Upper lobe of left lung (tissue), 4 donors: ENCODE measurements at regions not wholly inside any gene's neighbourhood (a gene's known extent, or its start where the extent isn't known, plus 50 kb on each side); places are given as distances from the start of the nearest gene placed in this dataset.

Experiments used
- POLR2A ChIP-seq, 4 donors: fragments of 450-650 bp; IDR thresholded peaks; one replicate each; pipeline ENCODE4 v1.5.1; 2016 to 2017; ENCODE audit warnings: antibody characterized with exemption in 4 of 4, mild to moderate bottlenecking in 2 of 4
- POLR2AphosphoS5 ChIP-seq, 2 donors: sonication (generic); formaldehyde crosslinking; IDR thresholded peaks; one replicate each; pipeline ENCODE4 v1.5.1; 2017; ENCODE audit warnings: antibody characterized with exemption in 2 of 2
- TF ChIP-seq, protein P1 (sequence below), 6 experiments: fragments of 450-650 bp in 4 of 6; fragments of 200-600 bp in 2 of 6; sonication (generic) in 2 of 6; IDR thresholded peaks; one replicate each; pipeline ENCODE4 v1.5.1; 2016 to 2019; ENCODE audit warnings: antibody characterized with exemption in 6 of 6

DNA sequence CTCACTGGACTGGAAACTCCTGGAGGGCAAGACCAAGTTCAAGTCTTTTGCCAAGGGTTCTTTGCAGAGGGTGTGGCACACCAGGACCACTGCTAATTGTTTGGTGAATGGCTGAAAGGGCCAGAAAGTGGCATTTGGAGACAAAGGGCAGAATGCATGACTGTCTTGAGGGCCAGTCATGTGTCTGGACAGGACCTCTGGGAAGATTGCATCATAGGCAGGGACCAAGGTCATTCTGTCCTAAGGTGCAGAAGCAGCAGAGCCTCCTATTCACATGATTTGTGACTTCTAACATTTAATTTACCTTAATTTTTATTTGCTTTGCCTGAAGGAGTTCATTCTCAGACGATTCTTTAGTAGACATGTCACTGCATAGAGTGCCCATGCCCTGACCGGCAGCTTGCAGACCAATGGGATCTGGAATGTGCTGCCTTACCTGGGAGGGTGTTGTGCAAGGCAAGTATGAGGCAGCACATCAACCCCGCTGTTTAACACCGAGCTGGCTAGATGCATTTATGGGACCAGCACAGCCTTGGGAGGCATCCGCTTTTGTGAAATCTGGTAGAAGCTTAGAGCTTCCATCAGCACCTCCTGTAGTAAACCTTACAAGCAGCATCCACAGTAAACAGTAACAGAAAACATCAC, 62.3 kb upstream of the MAF start:
- TF ChIP-seq, protein P1, sequence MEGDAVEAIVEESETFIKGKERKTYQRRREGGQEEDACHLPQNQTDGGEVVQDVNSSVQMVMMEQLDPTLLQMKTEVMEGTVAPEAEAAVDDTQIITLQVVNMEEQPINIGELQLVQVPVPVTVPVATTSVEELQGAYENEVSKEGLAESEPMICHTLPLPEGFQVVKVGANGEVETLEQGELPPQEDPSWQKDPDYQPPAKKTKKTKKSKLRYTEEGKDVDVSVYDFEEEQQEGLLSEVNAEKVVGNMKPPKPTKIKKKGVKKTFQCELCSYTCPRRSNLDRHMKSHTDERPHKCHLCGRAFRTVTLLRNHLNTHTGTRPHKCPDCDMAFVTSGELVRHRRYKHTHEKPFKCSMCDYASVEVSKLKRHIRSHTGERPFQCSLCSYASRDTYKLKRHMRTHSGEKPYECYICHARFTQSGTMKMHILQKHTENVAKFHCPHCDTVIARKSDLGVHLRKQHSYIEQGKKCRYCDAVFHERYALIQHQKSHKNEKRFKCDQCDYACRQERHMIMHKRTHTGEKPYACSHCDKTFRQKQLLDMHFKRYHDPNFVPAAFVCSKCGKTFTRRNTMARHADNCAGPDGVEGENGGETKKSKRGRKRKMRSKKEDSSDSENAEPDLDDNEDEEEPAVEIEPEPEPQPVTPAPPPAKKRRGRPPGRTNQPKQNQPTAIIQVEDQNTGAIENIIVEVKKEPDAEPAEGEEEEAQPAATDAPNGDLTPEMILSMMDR (IDR thresholded peaks at IDR 0.05) = no peak
- TF ChIP-seq POLR2A (IDR thresholded peaks at IDR 0.05) = no peak
- no peak for TF ChIP-seq POLR2AphosphoS5 (IDR thresholded peaks at IDR 0.05)
